Stimulated activated naive CD8-positive, alpha-beta T cell treated with anti-CD3 and anti-CD28 coated beads, Interleukin-15, Interleukin-2, amounts not matched to agents 100 ng/mL and 50 ng/mL, for 24 hours (primary cell): ENCODE measurements at regions not wholly inside any gene's neighbourhood (a gene's known extent, or its start where the extent isn't known, plus 50 kb on each side); places are given as distances from the start of the nearest gene placed in this dataset.
"Not testable (repeated sequence)": the region's sequence is repeated elsewhere in the genome, so short reads cannot be mapped to it uniquely, and the experiment has no call there.

ENCODE experiments used
- H3K27ac Mint-ChIP-seq: one replicate; pipeline ENCODE4 v1.8.0; 2021; ENCODE audit warnings: mild to moderate bottlenecking, mixed read lengths
- H3K27me3 Mint-ChIP-seq: one replicate; pipeline ENCODE4 v1.8.0; 2021; ENCODE audit warnings: mixed read lengths
- H3K36me3 Mint-ChIP-seq: one replicate; pipeline ENCODE4 v1.8.0; 2021; ENCODE audit warnings: low read depth, mixed read lengths
- H3K4me1 Mint-ChIP-seq: one replicate; pipeline ENCODE4 v1.8.0; 2021; ENCODE audit warnings: low read depth, mixed read lengths
- H3K4me3 Mint-ChIP-seq: one replicate; pipeline ENCODE4 v1.8.0; 2021; ENCODE audit warnings: mild to moderate bottlenecking, mixed read lengths
- H3K9me3 Mint-ChIP-seq: one replicate; pipeline ENCODE4 v1.8.0; 2021; ENCODE audit warnings: mixed read lengths

GRCh38 chr20:40634891-40635290 is 54.1 kb downstream of the MAFB start:
- Mint-ChIP-seq H3K27me3 (peaks cover 7% of the 10 kb centered on the region), H3K9me3 (no peaks in the 10 kb centered on the region), H3K36me3 (no peaks in the 10 kb centered on the region), H3K4me3 (no peak overlapping the region), H3K27ac (no peak overlapping the region), H3K4me1 (no peaks in the 10 kb centered on the region)

GRCh38 chr20:40633123-40633850 is 55.7 kb downstream of the MAFB start:
- Mint-ChIP-seq H3K27me3 (peaks cover 3% of the 10 kb centered on the region), H3K36me3 (no peaks in the 10 kb centered on the region), H3K4me1 (no peaks in the 10 kb centered on the region), H3K4me3 (no peak overlapping the region), H3K9me3 (no peaks in the 10 kb centered on the region), H3K27ac (no peak overlapping the region)

- no peaks in the 10 kb centered on the region for H3K9me3 Mint-ChIP-seq
- H3K4me3 Mint-ChIP-seq, result no peak overlapping the region
- H3K4me1 Mint-ChIP-seq, result no peaks in the 10 kb centered on the region
- H3K27ac Mint-ChIP-seq, result no peak overlapping the region
- peaks cover 12% of the 10 kb centered on the region for H3K27me3 Mint-ChIP-seq
- no peaks in the 10 kb centered on the region for H3K36me3 Mint-ChIP-seq
Observed at GRCh38 chr20:40632346-40632976, 56.6 kb downstream of the MAFB start.

GRCh38 chr20:40631119-40631631 is 57.9 kb downstream of the MAFB start:
- Mint-ChIP-seq H3K27me3 (peaks cover 10% of the 10 kb centered on the region), H3K27ac (no peak overlapping the region), H3K4me1 (no peaks in the 10 kb centered on the region), H3K36me3 (no peaks in the 10 kb centered on the region), H3K9me3 (peaks cover 3% of the 10 kb centered on the region), H3K4me3 (no peak overlapping the region)

- H3K27me3 Mint-ChIP-seq, result peaks cover 10% of the 10 kb centered on the region
- H3K27ac Mint-ChIP-seq, result no peak overlapping the region
- H3K4me3 Mint-ChIP-seq, result no peak overlapping the region
- no peaks in the 10 kb centered on the region for H3K36me3 Mint-ChIP-seq
- no peaks in the 10 kb centered on the region for H3K4me1 Mint-ChIP-seq
- peaks cover 8% of the 10 kb centered on the region for H3K9me3 Mint-ChIP-seq
Observed at GRCh38 chr20:40630713-40631112, 58.3 kb downstream of the MAFB start.

- no peaks in the 10 kb centered on the region for H3K36me3 Mint-ChIP-seq
- no peaks in the 10 kb centered on the region for H3K4me1 Mint-ChIP-seq
- H3K27me3 Mint-ChIP-seq, result peaks cover 10% of the 10 kb centered on the region
- no peak overlapping the region for H3K4me3 Mint-ChIP-seq
- no peak overlapping the region for H3K27ac Mint-ChIP-seq
- peaks cover 8% of the 10 kb centered on the region for H3K9me3 Mint-ChIP-seq
Observed at GRCh38 chr20:40630099-40630498, 58.9 kb downstream of the MAFB start.

- Mint-ChIP-seq H3K9me3 (peaks cover 8% of the 10 kb centered on the region), H3K4me1 (no peaks in the 10 kb centered on the region), H3K36me3 (no peaks in the 10 kb centered on the region), H3K4me3 (no peak overlapping the region), H3K27ac (no peak overlapping the region), H3K27me3 (peaks cover 10% of the 10 kb centered on the region)
Observed at GRCh38 chr20:40628877-40629276, 60.2 kb downstream of the MAFB start.

GRCh38 chr20:40619053-40619452 is 70.0 kb downstream of the MAFB start:
- H3K4me3 Mint-ChIP-seq, H3K27me3 Mint-ChIP-seq, H3K4me1 Mint-ChIP-seq, H3K9me3 Mint-ChIP-seq, H3K36me3 Mint-ChIP-seq, H3K27ac Mint-ChIP-seq: not testable (repeated sequence)

GRCh38 chr20:40617594-40617993 is 71.4 kb downstream of the MAFB start:
- H3K27me3 Mint-ChIP-seq, result peaks cover 8% of the 10 kb centered on the region
- no peak overlapping the region for H3K27ac Mint-ChIP-seq
- H3K36me3 Mint-ChIP-seq, result no peaks in the 10 kb centered on the region
- H3K4me3 Mint-ChIP-seq, result no peak overlapping the region
- no peaks in the 10 kb centered on the region for H3K4me1 Mint-ChIP-seq
- H3K9me3 Mint-ChIP-seq, result no peaks in the 10 kb centered on the region

GRCh38 chr20:40612837-40613236 is 76.2 kb downstream of the MAFB start:
- Mint-ChIP-seq H3K27ac (no peak overlapping the region), H3K9me3 (no peaks in the 10 kb centered on the region), H3K27me3 (peaks cover 14% of the 10 kb centered on the region), H3K36me3 (no peaks in the 10 kb centered on the region), H3K4me3 (no peak overlapping the region), H3K4me1 (no peaks in the 10 kb centered on the region)

- H3K36me3 Mint-ChIP-seq, result no peaks in the 10 kb centered on the region
- no peak overlapping the region for H3K4me3 Mint-ChIP-seq
- no peaks in the 10 kb centered on the region for H3K9me3 Mint-ChIP-seq
- H3K4me1 Mint-ChIP-seq, result no peaks in the 10 kb centered on the region
- H3K27ac Mint-ChIP-seq, result no peak overlapping the region
- peaks cover 18% of the 10 kb centered on the region for H3K27me3 Mint-ChIP-seq
Observed at GRCh38 chr20:40612247-40612646, 76.8 kb downstream of the MAFB start.

GRCh38 chr20:40610730-40611129 is 78.3 kb downstream of the MAFB start:
- no peak overlapping the region for H3K4me3 Mint-ChIP-seq
- H3K4me1 Mint-ChIP-seq, result no peaks in the 10 kb centered on the region
- H3K36me3 Mint-ChIP-seq, result no peaks in the 10 kb centered on the region
- no peak overlapping the region for H3K27ac Mint-ChIP-seq
- no peaks in the 10 kb centered on the region for H3K9me3 Mint-ChIP-seq
- peaks cover 23% of the 10 kb centered on the region for H3K27me3 Mint-ChIP-seq

GRCh38 chr20:40607927-40608326 is 81.1 kb downstream of the MAFB start:
- Mint-ChIP-seq H3K9me3 (no peaks in the 10 kb centered on the region), H3K27ac (no peak overlapping the region), H3K4me3 (no peak overlapping the region), H3K4me1 (no peaks in the 10 kb centered on the region), H3K36me3 (no peaks in the 10 kb centered on the region), H3K27me3 (peaks cover 17% of the 10 kb centered on the region)

GRCh38 chr20:40606660-40607059 is 82.4 kb downstream of the MAFB start:
- Mint-ChIP-seq H3K27me3 (peaks cover 17% of the 10 kb centered on the region), H3K36me3 (no peaks in the 10 kb centered on the region), H3K27ac (no peak overlapping the region), H3K9me3 (no peaks in the 10 kb centered on the region), H3K4me3 (no peak overlapping the region), H3K4me1 (no peaks in the 10 kb centered on the region)

- Mint-ChIP-seq H3K4me3 (no peak overlapping the region), H3K27ac (no peak overlapping the region), H3K36me3 (no peaks in the 10 kb centered on the region), H3K9me3 (no peaks in the 10 kb centered on the region), H3K4me1 (no peaks in the 10 kb centered on the region), H3K27me3 (peaks cover 17% of the 10 kb centered on the region)
Observed at GRCh38 chr20:40606237-40606636, 82.8 kb downstream of the MAFB start.

GRCh38 chr20:40604416-40604815 is 84.6 kb downstream of the MAFB start:
- no peak overlapping the region for H3K27ac Mint-ChIP-seq

More at GRCh38 chr20:40604416-40604815, 84.6 kb downstream of the MAFB start:
- Mint-ChIP-seq H3K4me3 (no peak overlapping the region), H3K4me1 (no peaks in the 10 kb centered on the region), H3K36me3 (no peaks in the 10 kb centered on the region), H3K9me3 (no peaks in the 10 kb centered on the region), H3K27me3 (peaks cover 14% of the 10 kb centered on the region)
